Fibroblast of lung (primary cell): ENCODE measurements at regions not wholly inside any gene's neighbourhood (a gene's known extent, or its start where the extent isn't known, plus 50 kb on each side); places are given as distances from the start of the nearest gene placed in this dataset.

Experiments used
- DNase-seq, 2 donors: peaks; one replicate each; pipeline versions ENCODE4 v3.0.0 to v3.0.0-alpha.2; 2010; ENCODE audit warnings: low read depth in 2 of 2
- H2AFZ ChIP-seq: 2 replicates; pipeline ENCODE4 v1.5.1; 2012; ENCODE audit warnings: low read length, control low read depth, inconsistent platforms
- H3K27ac ChIP-seq: 2 replicates; pipeline ENCODE4 v1.5.1; 2011; ENCODE audit warnings: low read length, control low read depth; ENCODE audit not compliant: insufficient read depth
- H3K27me3 ChIP-seq: 2 replicates; pipeline ENCODE4 v1.5.1; 2011; ENCODE audit warnings: mild to moderate bottlenecking, low read length; ENCODE audit not compliant: control insufficient read depth, insufficient read depth
- H3K36me3 ChIP-seq: 2 replicates; pipeline ENCODE4 v1.5.1; 2011; ENCODE audit warnings: low read length; ENCODE audit not compliant: control insufficient read depth, insufficient read depth
- H3K4me1 ChIP-seq: 2 replicates; pipeline ENCODE4 v1.5.1; 2011; ENCODE audit warnings: low read length; ENCODE audit not compliant: control insufficient read depth, insufficient read depth; ENCODE audit errors: extremely low read depth
- H3K4me2 ChIP-seq: 2 replicates; pipeline ENCODE4 v1.5.1; 2011; ENCODE audit warnings: low read length, control low read depth; ENCODE audit not compliant: insufficient read depth; ENCODE audit errors: extremely low read depth
- H3K4me3 ChIP-seq, 4 experiments: fragments of 200-600 bp in 1 of 4; sonication (generic) in 1 of 4; replicated peaks in 1 of 4; 2 replicates each; pipeline ENCODE4 v1.5.1; 2011 to 2016; ENCODE audit warnings: low read length in 4 of 4, low read depth in 3 of 4, mild to moderate bottlenecking in 3 of 4, control low read depth in 2 of 4, inconsistent platforms in 1 of 4, mixed read lengths in 1 of 4; ENCODE audit not compliant: insufficient read depth in 1 of 4; ENCODE audit errors: control extremely low read depth in 1 of 4
- H3K79me2 ChIP-seq: 2 replicates; pipeline ENCODE4 v1.5.1; 2012; ENCODE audit warnings: mild to moderate bottlenecking, low read length, inconsistent platforms; ENCODE audit not compliant: control insufficient read depth, insufficient read depth
- H3K9ac ChIP-seq: 2 replicates; pipeline ENCODE4 v1.5.1; 2011; ENCODE audit warnings: mild to moderate bottlenecking, low read length, control low read depth; ENCODE audit not compliant: insufficient read depth
- H3K9me3 ChIP-seq: 2 replicates; pipeline ENCODE4 v1.5.1; 2012; ENCODE audit warnings: low read depth, low read length; ENCODE audit not compliant: control insufficient read depth, insufficient read depth
- H4K20me1 ChIP-seq: 2 replicates; pipeline ENCODE4 v1.5.1; 2011; ENCODE audit warnings: low read length; ENCODE audit not compliant: control insufficient read depth, insufficient read depth; ENCODE audit errors: extremely low read depth
- EZH2 ChIP-seq: IDR thresholded peaks from 2 replicates; pipeline ENCODE4 v1.5.1; 2012; ENCODE audit warnings: low read length, control low read depth, mild to moderate bottlenecking; ENCODE audit errors: missing control alignments
- TF ChIP-seq, protein P1 (sequence below), 2 donors: IDR thresholded peaks in 1 of 2; conservative IDR thresholded peaks in 1 of 2; 1 replicate in 1 of 2; 2 replicates in 1 of 2; pipeline ENCODE4 v1.5.1; 2011 to 2012; ENCODE audit warnings: low read length in 2 of 2, control low read depth in 1 of 2, inconsistent platforms in 1 of 2, low read depth in 1 of 2, mild to moderate bottlenecking in 1 of 2

GRCh38 chr9:135012166-135012565 is 75.3 kb upstream of the OLFM1 start:
- Histone ChIP-seq H3K27me3 (no peaks in the 10 kb centered on the region), H3K79me2 (no peaks in the 10 kb centered on the region), H3K27ac (no peak overlapping the region), H3K4me2 (no peak overlapping the region), H4K20me1 (no peaks in the 10 kb centered on the region), H3K9ac (no peak overlapping the region), H3K4me1 (no peaks in the 10 kb centered on the region), H2AFZ (no peak overlapping the region), H3K4me3 (no peak overlapping the region), H3K36me3 (no peaks in the 10 kb centered on the region), H3K9me3 (no peaks in the 10 kb centered on the region)
- no peak for DNase-seq
- TF ChIP-seq EZH2 = no peak
- TF ChIP-seq, protein P1, sequence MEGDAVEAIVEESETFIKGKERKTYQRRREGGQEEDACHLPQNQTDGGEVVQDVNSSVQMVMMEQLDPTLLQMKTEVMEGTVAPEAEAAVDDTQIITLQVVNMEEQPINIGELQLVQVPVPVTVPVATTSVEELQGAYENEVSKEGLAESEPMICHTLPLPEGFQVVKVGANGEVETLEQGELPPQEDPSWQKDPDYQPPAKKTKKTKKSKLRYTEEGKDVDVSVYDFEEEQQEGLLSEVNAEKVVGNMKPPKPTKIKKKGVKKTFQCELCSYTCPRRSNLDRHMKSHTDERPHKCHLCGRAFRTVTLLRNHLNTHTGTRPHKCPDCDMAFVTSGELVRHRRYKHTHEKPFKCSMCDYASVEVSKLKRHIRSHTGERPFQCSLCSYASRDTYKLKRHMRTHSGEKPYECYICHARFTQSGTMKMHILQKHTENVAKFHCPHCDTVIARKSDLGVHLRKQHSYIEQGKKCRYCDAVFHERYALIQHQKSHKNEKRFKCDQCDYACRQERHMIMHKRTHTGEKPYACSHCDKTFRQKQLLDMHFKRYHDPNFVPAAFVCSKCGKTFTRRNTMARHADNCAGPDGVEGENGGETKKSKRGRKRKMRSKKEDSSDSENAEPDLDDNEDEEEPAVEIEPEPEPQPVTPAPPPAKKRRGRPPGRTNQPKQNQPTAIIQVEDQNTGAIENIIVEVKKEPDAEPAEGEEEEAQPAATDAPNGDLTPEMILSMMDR (conservative IDR thresholded peaks at IDR 0.05 in 1 of 2, IDR thresholded peaks at IDR 0.05 in 1 of 2; ENCODE audit: low read depth in 1 of 2, low read length in 2 of 2) = no peak

GRCh38 chr9:135014311-135015010 is 73.0 kb upstream of the OLFM1 start:
- Histone ChIP-seq H3K79me2 (no peaks in the 10 kb centered on the region), H3K36me3 (no peaks in the 10 kb centered on the region), H3K27me3 (no peaks in the 10 kb centered on the region), H3K9ac (no peak overlapping the region), H3K4me2 (no peak overlapping the region), H3K4me3 (no peak overlapping the region), H3K4me1 (no peaks in the 10 kb centered on the region), H3K9me3 (no peaks in the 10 kb centered on the region), H4K20me1 (no peaks in the 10 kb centered on the region), H2AFZ (no peak overlapping the region), H3K27ac (no peak overlapping the region)
- no peak for DNase-seq
- TF ChIP-seq, protein P1 (conservative IDR thresholded peaks at IDR 0.05 in 1 of 2, IDR thresholded peaks at IDR 0.05 in 1 of 2; ENCODE audit: low read depth in 1 of 2, low read length in 2 of 2) = no peak
- no peak for TF ChIP-seq EZH2

DNA sequence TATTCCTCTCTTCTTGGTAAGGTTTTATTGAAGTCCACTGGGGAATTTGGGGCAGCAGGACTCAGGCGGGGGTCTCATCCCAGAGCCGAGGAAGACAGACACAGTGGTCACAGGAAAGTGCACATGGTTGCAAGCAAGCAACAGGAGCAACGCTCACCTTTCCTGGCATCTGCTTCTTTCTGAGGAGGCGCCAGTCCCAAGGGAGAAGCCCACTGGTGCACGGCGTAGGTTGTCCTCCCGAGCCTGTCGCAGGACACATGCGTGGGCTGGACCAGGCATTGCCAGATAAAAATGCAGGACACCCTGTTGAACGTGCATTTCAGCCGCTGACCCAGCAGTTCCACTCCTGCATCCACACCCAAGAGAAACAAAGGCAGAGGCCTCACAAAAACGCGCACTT is 72.4 kb upstream of the OLFM1 start:
- H3K27ac ChIP-seq = no peak overlapping the region
- no peak for DNase-seq

More for the DNA sequence above, 72.4 kb upstream of the OLFM1 start:
- TF ChIP-seq, protein P1 (conservative IDR thresholded peaks at IDR 0.05 in 1 of 2, IDR thresholded peaks at IDR 0.05 in 1 of 2; ENCODE audit: low read depth in 1 of 2, low read length in 2 of 2) = no peak
- no peak for TF ChIP-seq EZH2
- no peaks in the 10 kb centered on the region for H4K20me1 ChIP-seq
- no peaks in the 10 kb centered on the region for H3K36me3 ChIP-seq
- H3K9ac ChIP-seq = no peak overlapping the region
- no peak overlapping the region for H2AFZ ChIP-seq
- H3K27me3 ChIP-seq = no peaks in the 10 kb centered on the region
- no peaks in the 10 kb centered on the region for H3K9me3 ChIP-seq
- H3K4me2 ChIP-seq = no peak overlapping the region
- no peaks in the 10 kb centered on the region for H3K79me2 ChIP-seq
- H3K4me3 ChIP-seq = no peak overlapping the region
- H3K4me1 ChIP-seq = no peaks in the 10 kb centered on the region
